Activated CD4-positive, alpha-beta T cell treated with anti-CD3 and anti-CD28 coated beads for 24 hours (primary cell): ENCODE measurements at regions not wholly inside any gene's neighbourhood (a gene's known extent, or its start where the extent isn't known, plus 50 kb on each side); places are given as distances from the start of the nearest gene placed in this dataset.

ENCODE experiments used
- DNase-seq, 2 donors: peaks; one replicate each; pipeline ENCODE4 v3.0.0-alpha.2; 2020; ENCODE audit warnings: low read depth in 2 of 2

DNA sequence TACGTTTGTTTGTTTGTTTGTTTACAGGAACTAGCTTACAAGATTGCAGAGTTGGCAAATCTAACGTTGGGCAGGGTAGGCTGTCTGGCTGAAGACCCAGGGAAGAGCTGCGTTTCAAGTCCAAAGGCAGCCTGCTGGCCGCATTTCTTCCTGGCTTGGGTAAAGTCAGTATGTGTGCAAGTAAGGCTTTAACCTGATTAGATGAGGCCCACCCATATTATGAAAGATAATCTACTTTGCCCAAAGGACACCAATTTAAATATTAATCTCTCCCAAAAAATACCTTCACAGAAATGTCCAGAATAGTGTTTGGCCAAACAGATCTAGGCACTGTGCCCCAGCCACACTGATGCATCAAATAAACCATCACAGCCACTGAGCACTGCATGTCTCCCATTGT, 228.9 kb upstream of the HABP2 start:
- no peak for DNase-seq

DNA sequence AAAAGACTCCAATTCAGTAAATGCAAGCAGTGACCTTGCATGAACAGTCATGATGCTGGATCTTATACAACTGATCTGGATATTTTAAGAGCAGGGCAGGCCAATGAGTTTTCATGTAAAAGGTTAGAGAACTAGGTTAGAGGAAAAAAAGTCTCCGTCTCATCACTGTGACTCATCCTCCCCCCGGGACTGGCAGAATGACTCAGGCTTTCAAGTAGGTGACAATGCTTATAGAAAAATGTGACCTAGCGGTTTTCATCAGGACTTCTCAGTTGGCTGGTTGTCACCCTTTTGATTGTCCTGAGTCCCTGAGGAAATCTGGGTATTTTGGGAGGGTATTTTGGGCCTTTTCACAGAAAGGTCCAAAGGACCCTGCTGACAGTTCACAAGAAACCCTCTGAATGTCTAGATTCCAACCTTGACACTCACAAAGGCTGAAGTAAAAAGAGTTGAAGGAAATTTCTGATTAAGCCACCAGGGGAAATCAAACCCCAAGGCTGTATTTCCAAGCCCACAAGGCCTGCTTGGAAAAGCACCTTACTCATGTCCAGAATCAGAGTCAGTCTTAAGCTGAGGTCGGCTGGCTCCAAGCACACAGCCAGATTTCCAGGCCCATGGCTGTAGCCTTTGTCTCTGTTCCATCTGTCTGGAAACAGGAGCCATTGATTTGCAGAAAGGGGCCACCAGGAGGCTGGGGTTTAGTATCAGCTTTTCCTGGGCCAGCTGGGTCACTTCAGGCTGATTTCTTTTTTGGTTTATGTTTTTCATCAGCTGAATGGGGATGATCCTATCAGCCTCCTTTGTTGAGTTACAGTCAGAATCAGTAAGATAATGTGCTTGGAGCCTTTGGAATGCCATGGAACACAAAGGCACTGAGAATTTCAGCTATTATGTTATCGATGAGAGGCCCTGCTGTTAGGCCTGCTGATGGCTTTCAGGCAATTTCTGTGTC, 226.4 kb upstream of the HABP2 start:
- DNase-seq: peak; percentile 7 to 24

DNA sequence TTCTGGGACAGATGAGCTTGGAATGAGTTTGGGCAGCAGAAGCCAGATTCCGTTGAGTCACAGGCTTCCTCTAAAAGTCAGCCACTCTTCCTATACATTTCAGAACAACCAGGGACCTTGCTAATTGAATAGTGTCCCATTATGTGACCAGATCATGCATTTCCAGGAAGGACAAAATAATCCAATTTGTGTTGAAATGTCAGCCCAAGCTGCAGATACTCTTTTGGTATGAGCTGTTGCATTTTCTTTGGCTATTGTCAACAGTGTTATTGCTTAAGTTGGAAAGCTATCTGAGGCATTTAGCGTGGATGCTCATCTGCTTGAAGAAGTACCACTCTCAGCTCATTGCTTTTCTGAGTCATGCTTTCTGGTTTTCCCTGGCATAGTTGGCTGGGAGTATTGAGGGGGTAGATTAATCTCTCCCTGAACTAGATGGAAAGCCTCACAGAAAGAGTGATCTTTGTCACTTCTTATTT, 223.7 kb upstream of the HABP2 start:
- no peak for DNase-seq

DNA sequence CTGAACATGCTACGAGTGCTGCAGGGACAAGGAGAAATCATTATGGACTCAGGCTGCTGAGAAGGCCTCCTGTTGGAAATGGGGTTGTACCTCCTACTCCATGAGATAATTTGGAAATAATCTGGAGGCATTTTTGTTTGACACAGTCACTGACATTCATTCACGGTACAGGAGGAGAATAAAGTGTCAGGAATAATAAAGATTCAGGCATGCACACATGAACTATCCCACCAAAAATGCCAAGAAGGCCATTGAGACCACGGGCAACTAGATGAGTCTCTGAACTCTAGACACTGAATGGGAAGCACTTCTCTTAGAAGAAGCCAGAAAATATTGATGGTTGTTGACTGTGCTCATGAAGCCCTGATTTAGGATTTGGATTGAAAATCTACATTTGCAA, 220.9 kb upstream of the HABP2 start:
- DNase-seq: no peak

- DNase-seq: no peak
Observed at GRCh38 chr10:113333313-113333712, 219.5 kb upstream of the HABP2 start.

GRCh38 chr10:113335592-113335991, 217.3 kb upstream of the HABP2 start:
- DNase-seq: no peak

- no peak for DNase-seq
Observed at GRCh38 chr10:113336549-113337130, 216.2 kb upstream of the HABP2 start.

- no peak for DNase-seq
Observed at GRCh38 chr10:113337142-113337541, 215.7 kb upstream of the HABP2 start.

DNA sequence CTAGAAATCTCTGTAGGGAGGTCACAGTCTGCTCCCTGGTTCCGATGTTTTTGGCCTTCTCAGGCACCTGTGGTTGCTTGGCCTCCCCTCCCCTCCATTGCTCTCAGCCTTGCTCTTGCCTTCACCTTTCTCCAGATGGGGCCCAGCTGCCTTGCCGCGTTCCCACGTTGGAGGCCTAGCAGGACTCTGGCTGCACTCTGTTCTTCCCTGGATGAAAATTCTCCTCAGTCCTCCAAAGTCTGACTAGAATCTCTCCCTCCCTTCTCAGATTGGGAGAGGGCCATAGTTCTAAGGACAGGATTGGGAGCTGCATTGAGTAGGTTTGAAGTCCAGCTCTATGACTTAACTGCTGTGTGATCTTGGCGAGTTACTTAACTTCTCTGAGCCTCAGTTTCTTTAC, 213.7 kb upstream of the HABP2 start:
- no peak for DNase-seq

DNA sequence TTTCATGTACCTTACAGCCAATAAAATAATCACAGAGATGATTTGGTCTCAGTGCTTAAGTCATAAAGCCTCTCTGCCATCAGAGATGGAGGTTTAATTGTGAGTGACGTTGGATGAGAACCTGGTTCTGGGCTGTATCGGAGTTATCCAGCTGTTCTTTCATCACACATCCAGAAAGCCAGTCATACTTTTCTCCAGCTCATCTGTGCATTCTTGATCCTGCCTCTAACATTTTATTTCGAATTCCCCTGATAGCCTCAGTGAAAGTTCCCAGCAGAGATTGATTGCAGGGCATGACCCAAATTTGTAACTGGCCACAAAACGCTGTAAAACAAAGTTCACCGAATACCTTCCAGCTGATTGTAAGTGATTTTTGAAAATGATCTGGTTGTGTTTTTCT, 212.6 kb upstream of the HABP2 start:
- no peak for DNase-seq

- DNase-seq: no peak
Observed at GRCh38 chr10:113341138-113341537, 211.7 kb upstream of the HABP2 start.

GRCh38 chr10:113345826-113346624, 206.8 kb upstream of the HABP2 start:
- DNase-seq: no peak

DNA sequence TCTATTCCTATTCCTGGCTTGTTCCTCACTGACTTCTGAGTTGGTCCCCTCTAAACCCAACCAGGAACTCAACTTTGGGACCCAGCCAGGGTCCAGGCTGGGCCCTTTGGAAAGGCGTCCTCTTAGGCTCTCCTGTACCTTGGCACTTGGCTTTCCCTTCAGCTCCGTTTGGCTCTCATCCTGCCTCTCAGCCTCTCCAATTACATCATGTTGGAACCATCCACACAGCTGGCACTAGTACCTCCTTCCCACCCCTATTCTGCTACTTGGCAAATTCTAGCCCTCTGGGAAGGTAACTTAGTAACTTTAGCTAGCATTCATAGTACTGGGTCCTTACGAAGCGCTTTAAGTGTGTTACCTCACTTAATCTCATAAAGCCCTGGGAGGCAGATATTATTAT, 205.3 kb upstream of the HABP2 start:
- no peak for DNase-seq

DNA sequence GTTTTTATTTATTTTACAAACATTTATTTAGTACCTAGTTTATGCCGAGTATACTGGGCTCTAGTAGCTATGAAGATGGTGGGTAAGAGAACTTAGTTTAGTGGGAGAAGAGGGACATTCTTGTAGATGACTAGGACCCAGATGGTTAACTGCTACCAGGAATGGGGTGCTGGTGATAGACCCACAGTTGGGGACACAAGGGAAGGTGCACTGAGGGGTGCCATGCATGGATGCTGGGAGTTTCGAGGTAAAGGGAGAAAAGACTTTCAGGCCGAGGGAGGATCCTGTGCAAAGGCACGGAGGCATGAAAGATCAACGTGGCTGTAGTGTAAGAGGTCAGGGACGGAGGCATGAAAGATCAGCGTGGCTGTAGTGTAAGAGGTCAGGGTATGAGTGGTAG, 204.2 kb upstream of the HABP2 start:
- DNase-seq: no peak

DNA sequence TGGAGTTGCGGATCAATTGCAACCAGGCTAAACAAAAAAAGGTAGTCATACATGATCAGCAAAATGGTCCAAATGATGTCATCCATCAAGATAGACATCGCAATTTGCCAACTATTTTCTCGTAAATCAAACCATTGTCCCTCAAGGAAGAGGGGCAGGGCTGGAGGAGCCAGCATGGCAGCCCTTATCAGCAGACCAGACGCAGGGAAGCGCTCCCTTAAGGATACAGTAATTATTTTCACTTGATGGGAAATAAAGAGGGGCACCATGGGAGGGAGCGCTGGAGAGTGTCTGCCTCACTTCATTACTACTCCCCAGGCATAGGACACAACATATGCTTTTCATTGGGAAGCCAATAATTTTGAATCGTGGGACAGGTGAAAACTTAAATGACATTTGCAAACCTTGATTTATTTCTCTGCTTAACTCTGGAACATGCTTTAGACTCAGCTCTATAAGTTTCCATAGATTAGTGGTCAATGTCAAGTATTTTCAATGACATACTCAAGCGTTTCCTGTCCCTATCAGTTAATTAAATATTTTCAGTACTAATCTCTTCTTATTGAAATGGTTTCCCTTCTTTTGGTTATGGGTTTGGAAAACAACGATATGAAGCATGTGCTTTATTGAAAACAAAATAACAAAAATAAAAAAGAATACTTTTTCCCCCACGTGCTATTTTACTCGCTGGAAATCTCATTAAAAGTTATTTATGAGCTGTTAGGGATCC, 202.4 kb upstream of the HABP2 start:
- DNase-seq: no peak

DNA sequence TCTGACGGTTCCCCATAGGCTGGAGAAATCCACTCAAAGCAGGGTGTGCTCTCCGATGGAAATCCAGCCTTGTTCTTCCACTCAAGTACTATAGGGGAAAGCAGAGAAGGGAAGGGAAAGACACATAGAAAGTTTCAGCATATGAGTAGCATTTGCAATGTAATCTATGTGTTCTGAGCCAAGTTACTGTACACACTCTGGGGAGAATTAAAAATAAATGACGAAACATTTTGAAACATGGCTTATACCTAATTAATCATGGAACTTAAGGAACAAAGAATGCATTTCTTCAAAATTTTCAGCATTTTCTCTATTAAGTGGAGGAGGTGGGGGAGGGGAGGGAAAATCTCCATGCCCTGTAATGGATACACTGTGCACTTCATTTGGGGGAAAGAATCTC, 198.1 kb upstream of the HABP2 start:
- no peak for DNase-seq

DNA sequence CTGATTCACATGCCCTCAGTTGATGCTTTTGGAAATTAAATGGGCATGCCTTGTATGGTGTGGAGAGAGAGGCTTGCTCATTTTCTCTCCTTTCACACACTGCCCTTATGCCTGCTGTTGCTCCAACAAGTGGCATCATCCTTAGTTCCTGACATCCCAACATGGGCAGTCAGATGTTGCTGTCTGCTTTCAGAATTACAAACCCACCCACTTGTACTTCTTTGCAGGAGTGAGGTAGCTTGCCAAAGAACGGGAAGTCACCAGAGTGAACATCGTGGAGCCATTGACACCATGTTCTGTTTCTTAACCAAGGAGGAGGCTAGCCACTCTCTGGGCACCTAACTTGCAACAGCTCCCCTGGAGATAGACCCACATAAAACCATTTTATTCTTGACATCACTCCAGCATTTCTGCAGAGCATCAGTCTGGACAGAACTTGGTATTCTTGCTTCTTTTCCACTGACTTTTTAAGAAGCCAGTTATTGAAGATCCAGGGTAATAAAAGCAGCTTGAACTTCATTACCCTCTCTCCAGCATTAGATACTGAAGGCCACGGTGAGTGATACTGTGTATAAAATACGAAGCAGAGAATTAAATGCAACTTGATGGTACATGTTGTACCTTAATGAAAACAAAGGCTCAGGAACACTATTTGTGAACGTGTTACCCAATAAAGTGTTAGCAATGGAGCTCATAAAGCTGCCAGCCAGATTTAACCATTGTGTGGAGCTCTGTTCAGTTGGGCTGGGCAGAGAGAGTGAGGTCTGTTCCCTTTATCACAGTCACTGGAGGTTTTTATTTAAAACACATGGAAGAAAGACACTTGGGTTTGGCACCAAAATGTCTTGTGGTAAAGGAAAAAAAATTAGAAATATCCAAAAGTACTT, 195.8 kb upstream of the HABP2 start:
- DNase-seq: no peak

DNA sequence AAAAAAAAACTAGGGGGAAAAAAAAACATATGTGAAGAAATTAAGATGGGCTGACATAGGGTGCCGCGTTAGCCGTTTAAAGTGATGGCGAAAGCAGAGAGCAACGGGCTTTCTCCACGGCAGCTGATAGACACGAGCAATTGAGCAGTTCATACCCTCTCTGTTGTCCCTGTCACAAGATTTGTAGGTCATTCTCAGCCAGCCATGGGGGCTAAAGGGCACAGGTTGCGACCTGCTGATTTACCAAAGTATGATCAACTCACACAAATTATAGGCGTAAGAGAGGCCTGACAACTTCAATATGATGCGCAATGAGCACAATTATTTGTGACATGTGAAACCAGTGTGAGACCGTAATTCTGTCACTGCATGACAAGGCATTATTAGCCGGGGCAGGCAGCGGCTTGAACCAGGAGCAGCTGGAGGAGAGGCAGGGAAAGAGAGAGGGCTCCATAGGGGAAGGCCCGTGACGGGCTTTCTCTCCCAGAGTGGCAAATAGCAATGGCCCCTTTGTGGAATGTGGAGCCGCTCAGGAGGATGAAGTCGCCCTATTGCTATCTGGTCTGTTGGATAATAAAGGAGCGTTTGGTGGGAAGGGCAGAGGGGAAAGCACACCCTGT, 195.1 kb upstream of the HABP2 start:
- DNase-seq: no peak

- no peak for DNase-seq
Observed at GRCh38 chr10:113359655-113360054, 193.2 kb upstream of the HABP2 start.

GRCh38 chr10:113360870-113361269, 192.0 kb upstream of the HABP2 start:
- DNase-seq: no peak
